ENCODE measurements at regions not wholly inside any gene's neighbourhood (a gene's known extent, or its start where the extent isn't known, plus 50 kb on each side); places are given as distances from the start of the nearest gene placed in this dataset.

GRCh38 chr5:74502479-74502950 is 138.0 kb downstream of the ENC1 start:
- no peak overlapping the region for H2AFZ ChIP-seq (ENCODE audit: low read length)
- H3K9ac ChIP-seq (ENCODE audit: low read depth, low read length, poor library complexity, severe bottlenecking), result peak overlapping the region; percentile 9

GRCh38 chr5:74501674-74502478 is 138.7 kb downstream of the ENC1 start:
- peak overlapping the region; percentile 9 for H3K9ac ChIP-seq (ENCODE audit: low read depth, low read length, poor library complexity, severe bottlenecking)
- no peaks in the 10 kb centered on the region for H3K9me2 ChIP-seq (replicated peaks; ENCODE audit: low read depth, low read length)
- peak overlapping the region; percentile 61 for H3K4me2 ChIP-seq (ENCODE audit: low read depth, low read length, poor library complexity, severe bottlenecking)
- no peaks in the 10 kb centered on the region for H3K9me3 ChIP-seq (ENCODE audit: insufficient read depth, low read depth, low read length)
- H3F3A ChIP-seq (ENCODE audit: low read depth), result 0 out of 2 replicates have a peak, but pooled peaks cover 4% of the 10 kb centered on the region
- H3K36me3 ChIP-seq (ENCODE audit: insufficient read depth, low read length), result no peaks in the 10 kb centered on the region
- H3K4me3 ChIP-seq (ENCODE audit: low read length, poor library complexity, severe bottlenecking), result peak overlapping the region; percentile 14
- H4K20me1 ChIP-seq (ENCODE audit: insufficient read depth, low read length, poor library complexity, severe bottlenecking), result no peaks in the 10 kb centered on the region
- no peaks in the 10 kb centered on the region for H3K27me3 ChIP-seq (ENCODE audit: insufficient read depth, low read length, poor library complexity, severe bottlenecking)
- TF ChIP-seq CTCF (conservative IDR thresholded peaks at IDR 0.05; ENCODE audit: low read length) (no peak), EZH2phosphoT487 (IDR thresholded peaks at IDR 0.05; ENCODE audit: borderline replicate concordance) (no peak)
- H2AFZ ChIP-seq (ENCODE audit: low read length), result peak overlapping the region; percentile 16; the same call in 1 of the 2 replicates
- H3K4me1 ChIP-seq (ENCODE audit: insufficient read depth, low read length, poor library complexity, severe bottlenecking), result peaks cover 33% of the 10 kb centered on the region
- H3K79me2 ChIP-seq (ENCODE audit: insufficient read depth, low read length), result no peaks in the 10 kb centered on the region

More at GRCh38 chr5:74502479-74502950, 138.0 kb downstream of the ENC1 start:
- Histone ChIP-seq H3F3A (ENCODE audit: low read depth) (0 out of 2 replicates have a peak, but pooled peaks cover 4% of the 10 kb centered on the region), H3K4me2 (ENCODE audit: low read depth, low read length, poor library complexity, severe bottlenecking) (peak overlapping the region; percentile 61), H3K4me1 (ENCODE audit: insufficient read depth, low read length, poor library complexity, severe bottlenecking) (peaks cover 28% of the 10 kb centered on the region), H3K27me3 (ENCODE audit: insufficient read depth, low read length, poor library complexity, severe bottlenecking) (no peaks in the 10 kb centered on the region), H3K9me2 (replicated peaks; ENCODE audit: low read depth, low read length) (no peaks in the 10 kb centered on the region), H3K36me3 (ENCODE audit: insufficient read depth, low read length) (no peaks in the 10 kb centered on the region), H4K20me1 (ENCODE audit: insufficient read depth, low read length, poor library complexity, severe bottlenecking) (no peaks in the 10 kb centered on the region), H3K4me3 (ENCODE audit: low read length, poor library complexity, severe bottlenecking) (peak overlapping the region; percentile 14), H3K9me3 (ENCODE audit: insufficient read depth, low read depth, low read length) (no peaks in the 10 kb centered on the region), H3K79me2 (ENCODE audit: insufficient read depth, low read length) (no peaks in the 10 kb centered on the region)
- TF ChIP-seq EZH2phosphoT487 (IDR thresholded peaks at IDR 0.05; ENCODE audit: borderline replicate concordance), result no peak
- no peak for TF ChIP-seq CTCF (conservative IDR thresholded peaks at IDR 0.05; ENCODE audit: low read length)

GRCh38 chr5:74500110-74500917 is 140.2 kb downstream of the ENC1 start:
- H3F3A ChIP-seq (ENCODE audit: low read depth), result 0 out of 2 replicates have a peak, but pooled peaks cover 4% of the 10 kb centered on the region
- no peaks in the 10 kb centered on the region for H3K36me3 ChIP-seq (ENCODE audit: insufficient read depth, low read length)
- H3K9me2 ChIP-seq (replicated peaks; ENCODE audit: low read depth, low read length), result no peaks in the 10 kb centered on the region
- no peaks in the 10 kb centered on the region for H3K79me2 ChIP-seq (ENCODE audit: insufficient read depth, low read length)
- H2AFZ ChIP-seq (ENCODE audit: low read length), result no peak overlapping the region
- H3K9me3 ChIP-seq (ENCODE audit: insufficient read depth, low read depth, low read length), result no peaks in the 10 kb centered on the region
- TF ChIP-seq CTCF (conservative IDR thresholded peaks at IDR 0.05; ENCODE audit: low read length) (no peak), EZH2phosphoT487 (IDR thresholded peaks at IDR 0.05; ENCODE audit: borderline replicate concordance) (no peak)
- H3K4me3 ChIP-seq (ENCODE audit: low read length, poor library complexity, severe bottlenecking), result no peak overlapping the region
- H3K4me1 ChIP-seq (ENCODE audit: insufficient read depth, low read length, poor library complexity, severe bottlenecking), result peaks cover 40% of the 10 kb centered on the region
- H3K27me3 ChIP-seq (ENCODE audit: insufficient read depth, low read length, poor library complexity, severe bottlenecking), result no peaks in the 10 kb centered on the region
- no peaks in the 10 kb centered on the region for H4K20me1 ChIP-seq (ENCODE audit: insufficient read depth, low read length, poor library complexity, severe bottlenecking)
- H3K9ac ChIP-seq (ENCODE audit: low read depth, low read length, poor library complexity, severe bottlenecking), result no peak overlapping the region
- H3K4me2 ChIP-seq (ENCODE audit: low read depth, low read length, poor library complexity, severe bottlenecking), result no peak overlapping the region

All from Loucy (cell line).